ENCODE measurements at regions not wholly inside any gene's neighbourhood (a gene's known extent, or its start where the extent isn't known, plus 50 kb on each side); places are given as distances from the start of the nearest gene placed in this dataset.
"Not testable (repeated sequence)": the region's sequence is repeated elsewhere in the genome, so short reads cannot be mapped to it uniquely, and the experiment has no call there.

- no peak for DNase-seq (ENCODE audit: low read depth in 2 of 2)
These were observed 327.5 kb upstream of the PDE3A start for GRCh38 chr12:20040831-20041230.

- DNase-seq (ENCODE audit: low read depth in 2 of 2), result no peak
These were observed 324.0 kb upstream of the PDE3A start for GRCh38 chr12:20044351-20044750.

- DNase-seq (ENCODE audit: low read depth in 2 of 2), result no peak
These were observed 323.5 kb upstream of the PDE3A start for GRCh38 chr12:20044846-20045245.

- no peak for DNase-seq (ENCODE audit: low read depth in 2 of 2)
These were observed 320.4 kb upstream of the PDE3A start for GRCh38 chr12:20047901-20048300.

- DNase-seq (ENCODE audit: low read depth in 2 of 2), result no peak
These were observed 318.1 kb upstream of the PDE3A start for GRCh38 chr12:20050221-20050620.

GRCh38 chr12:20053782-20054181, 314.6 kb upstream of the PDE3A start:
- DNase-seq (ENCODE audit: low read depth in 2 of 2), result no peak

- no peak for DNase-seq (ENCODE audit: low read depth in 2 of 2)
These were observed 312.5 kb upstream of the PDE3A start for GRCh38 chr12:20055856-20056255.

GRCh38 chr12:20057398-20057797, 310.9 kb upstream of the PDE3A start:
- DNase-seq (ENCODE audit: low read depth in 2 of 2), result no peak

- no peak for DNase-seq (ENCODE audit: low read depth in 2 of 2)
These were observed 305.2 kb upstream of the PDE3A start for GRCh38 chr12:20063116-20063515.

- DNase-seq (ENCODE audit: low read depth in 2 of 2), result no peak
These were observed 290.7 kb upstream of the PDE3A start for GRCh38 chr12:20077618-20078017.

- no peak for DNase-seq (ENCODE audit: low read depth in 2 of 2)
These were observed 279.3 kb upstream of the PDE3A start for GRCh38 chr12:20089077-20089476.

GRCh38 chr12:20093190-20093810, 275.0 kb upstream of the PDE3A start:
- DNase-seq (ENCODE audit: low read depth in 2 of 2), result not testable (repeated sequence)

- no peak for DNase-seq (ENCODE audit: low read depth in 2 of 2)
These were observed 271.9 kb upstream of the PDE3A start for GRCh38 chr12:20096430-20096829.

- DNase-seq (ENCODE audit: low read depth in 2 of 2), result no peak
These were observed 270.7 kb upstream of the PDE3A start for GRCh38 chr12:20097626-20098025.

- DNase-seq (ENCODE audit: low read depth in 2 of 2), result no peak
These were observed 268.7 kb upstream of the PDE3A start for GRCh38 chr12:20099395-20100183.

GRCh38 chr12:20101046-20101445, 267.3 kb upstream of the PDE3A start:
- DNase-seq (ENCODE audit: low read depth in 2 of 2), result no peak

- no peak for DNase-seq (ENCODE audit: low read depth in 2 of 2)
These were observed 262.4 kb upstream of the PDE3A start for GRCh38 chr12:20105943-20106342.

GRCh38 chr12:20109676-20110075, 258.7 kb upstream of the PDE3A start:
- DNase-seq (ENCODE audit: low read depth in 2 of 2), result no peak

GRCh38 chr12:20115371-20115770, 253.0 kb upstream of the PDE3A start:
- DNase-seq (ENCODE audit: low read depth in 2 of 2), result not testable (repeated sequence)

GRCh38 chr12:20119596-20120402, 248.5 kb upstream of the PDE3A start:
- DNase-seq (ENCODE audit: low read depth in 2 of 2), result no peak

GRCh38 chr12:20120403-20120725, 248.0 kb upstream of the PDE3A start:
- no peak for DNase-seq (ENCODE audit: low read depth in 2 of 2)

GRCh38 chr12:20122274-20122673, 246.1 kb upstream of the PDE3A start:
- no peak for DNase-seq (ENCODE audit: low read depth in 2 of 2)

- DNase-seq (ENCODE audit: low read depth in 2 of 2), result no peak
These were observed 244.9 kb upstream of the PDE3A start for GRCh38 chr12:20123465-20123864.
